SK-N-DZ (cell line): ENCODE measurements at regions not wholly inside any gene's neighbourhood (a gene's known extent, or its start where the extent isn't known, plus 50 kb on each side); places are given as distances from the start of the nearest gene placed in this dataset.
A peak's percentile ranks its signal among the peaks of the same experiment; 100 is the strongest.

ENCODE experiments used
- DNase-seq: peaks from one replicate; pipeline ENCODE4 v3.0.0-alpha.2; 2015; ENCODE audit warnings: low spot score

- DNase-seq = no peak
Measured at GRCh38 chr2:100222844-100223243, 80.5 kb upstream of the AFF3 start.

DNA sequence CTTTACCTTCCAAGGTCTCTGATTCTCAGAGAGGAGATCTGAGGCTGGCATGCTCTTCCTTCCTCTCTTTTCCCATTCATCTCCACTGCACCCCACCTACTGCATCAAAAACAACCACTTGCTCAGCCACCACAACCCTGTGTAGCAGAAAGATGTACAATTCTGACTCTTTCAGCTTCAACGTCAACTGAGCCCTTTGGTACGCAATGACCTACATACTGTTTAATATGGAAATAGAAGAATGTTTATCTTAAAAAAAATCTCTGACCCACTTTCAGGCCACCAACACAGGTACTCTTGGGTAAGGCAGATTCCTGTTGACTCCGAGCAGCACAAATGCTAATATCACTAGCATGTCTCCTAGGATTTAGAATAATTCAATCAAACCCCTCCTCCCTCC, 76.2 kb upstream of the AFF3 start:
- no peak for DNase-seq

DNA sequence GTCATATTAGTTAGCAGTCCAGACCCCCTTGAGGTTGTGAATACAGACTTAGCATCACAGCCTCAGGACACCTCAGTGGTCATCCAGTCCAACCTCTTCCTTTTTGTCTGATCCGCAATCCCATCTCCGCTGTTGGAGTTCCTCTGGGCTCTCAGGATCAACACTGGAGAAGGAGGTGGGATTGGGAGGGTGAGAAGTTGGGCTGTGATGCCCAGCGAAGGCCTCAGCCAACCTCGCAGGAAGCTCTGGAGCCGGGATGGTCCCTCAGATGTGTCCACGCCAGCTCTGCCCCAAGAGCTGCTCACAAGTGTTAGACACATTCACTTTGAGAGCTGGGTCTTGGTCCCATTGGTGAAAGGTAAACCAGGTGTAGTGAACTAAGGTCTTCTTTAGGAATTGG, 74.9 kb upstream of the AFF3 start:
- no peak for DNase-seq

DNA sequence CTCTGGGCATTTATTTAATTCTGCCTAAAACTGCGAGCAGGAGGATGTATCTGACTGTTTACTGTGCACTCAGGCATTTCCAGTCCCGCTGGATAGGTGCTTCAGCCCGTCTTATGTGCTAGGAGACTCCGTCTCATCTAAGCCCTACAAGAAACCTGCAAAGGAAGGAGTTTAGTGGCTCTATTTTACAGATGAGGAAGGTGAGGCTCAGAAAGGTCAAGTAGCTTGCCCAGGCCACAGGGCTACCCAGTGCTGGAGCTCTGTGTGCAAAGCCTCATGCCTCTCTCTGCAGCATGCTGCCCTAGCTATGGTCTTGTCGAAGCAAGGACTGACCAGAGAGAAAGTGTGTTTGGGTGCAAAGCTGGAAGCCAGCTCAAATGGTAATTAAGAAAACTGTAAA, 73.6 kb upstream of the AFF3 start:
- no peak for DNase-seq

DNA sequence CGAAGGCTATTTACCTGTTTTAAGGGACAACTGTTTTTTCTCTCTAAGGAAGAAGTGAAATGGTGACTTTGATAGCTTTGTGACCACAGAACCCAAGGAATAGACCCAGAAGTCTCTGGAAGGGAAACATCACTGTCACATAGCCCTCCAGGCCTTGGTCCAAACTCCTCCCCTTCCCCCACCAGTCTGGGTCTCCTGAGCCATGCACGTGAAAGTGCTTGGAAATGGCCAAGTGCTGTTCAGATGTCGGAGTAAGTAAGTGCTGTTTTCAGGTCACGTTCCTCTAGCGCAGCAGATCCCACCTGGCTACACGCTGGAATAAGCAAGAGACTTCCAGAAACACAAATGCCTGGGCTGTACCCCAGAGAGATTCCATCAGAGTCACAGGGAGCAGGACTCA, 73.0 kb upstream of the AFF3 start:
- no peak for DNase-seq

GRCh38 chr2:100214265-100214971, 72.0 kb upstream of the AFF3 start:
- no peak for DNase-seq

DNA sequence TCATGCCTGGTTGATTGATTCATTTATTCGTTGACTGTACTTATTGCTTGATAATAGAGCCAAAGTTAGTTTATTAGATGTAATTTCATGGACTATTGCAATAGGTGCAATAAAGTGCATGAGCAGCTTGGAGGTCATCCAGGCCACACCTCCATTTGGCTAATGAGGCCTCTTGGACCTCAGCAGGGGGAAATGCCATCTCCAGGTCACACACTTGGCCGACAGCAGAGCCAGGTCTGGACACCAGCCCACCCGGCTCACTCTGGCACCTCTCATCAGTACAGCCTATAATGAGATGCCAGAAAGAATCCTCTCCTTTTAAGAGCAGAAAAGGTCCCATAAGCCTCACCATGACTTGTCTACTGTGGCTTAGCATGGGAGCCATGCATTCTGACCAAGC, 71.2 kb upstream of the AFF3 start:
- DNase-seq = no peak

DNA sequence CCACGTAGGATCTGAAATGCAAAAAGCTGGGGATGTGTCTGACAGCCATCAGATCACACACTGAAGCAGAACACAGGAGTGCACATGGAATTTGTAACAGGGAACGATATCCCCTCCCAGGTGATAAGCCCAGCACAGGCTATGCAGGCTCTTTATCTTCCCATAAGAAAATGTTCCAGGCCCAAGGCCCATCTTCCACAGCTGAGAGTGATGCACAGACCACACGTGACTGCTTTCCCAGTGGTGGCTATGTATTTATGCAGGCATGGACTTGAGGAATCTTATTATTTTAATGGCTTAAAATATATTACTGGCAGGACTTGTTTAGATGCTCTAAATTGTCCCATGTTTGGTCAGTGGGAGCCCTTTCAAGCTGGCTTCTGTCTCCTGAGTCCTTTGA, 70.5 kb upstream of the AFF3 start:
- no peak for DNase-seq

GRCh38 chr2:100211521-100211920, 69.1 kb upstream of the AFF3 start:
- DNase-seq = no peak

GRCh38 chr2:100208141-100208770, 65.9 kb upstream of the AFF3 start:
- peak; percentile 84 for DNase-seq

DNA sequence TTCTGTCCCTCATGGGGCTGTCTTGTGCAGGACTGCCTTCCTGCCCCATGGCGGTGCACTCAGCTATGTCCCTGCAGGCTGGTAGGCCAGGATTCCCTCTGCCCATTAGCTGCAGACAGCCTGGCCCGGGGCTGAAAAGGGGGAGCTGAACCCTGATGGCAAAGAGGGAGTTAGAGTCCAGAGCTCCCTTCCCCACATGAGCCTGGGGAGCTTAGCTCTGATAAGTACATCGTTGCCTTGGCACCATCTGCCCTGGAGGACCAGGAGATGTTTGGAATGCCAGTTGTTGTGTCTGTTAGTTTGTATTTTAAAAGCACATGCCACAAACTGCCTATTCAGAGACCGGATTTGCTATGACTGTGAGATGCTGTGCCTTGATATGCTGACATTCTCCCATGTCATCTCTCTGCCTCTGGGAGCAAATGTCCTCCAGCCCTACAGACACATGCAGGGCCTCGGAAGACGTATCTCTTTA, 65.1 kb upstream of the AFF3 start:
- DNase-seq = peak; percentile 69

DNA sequence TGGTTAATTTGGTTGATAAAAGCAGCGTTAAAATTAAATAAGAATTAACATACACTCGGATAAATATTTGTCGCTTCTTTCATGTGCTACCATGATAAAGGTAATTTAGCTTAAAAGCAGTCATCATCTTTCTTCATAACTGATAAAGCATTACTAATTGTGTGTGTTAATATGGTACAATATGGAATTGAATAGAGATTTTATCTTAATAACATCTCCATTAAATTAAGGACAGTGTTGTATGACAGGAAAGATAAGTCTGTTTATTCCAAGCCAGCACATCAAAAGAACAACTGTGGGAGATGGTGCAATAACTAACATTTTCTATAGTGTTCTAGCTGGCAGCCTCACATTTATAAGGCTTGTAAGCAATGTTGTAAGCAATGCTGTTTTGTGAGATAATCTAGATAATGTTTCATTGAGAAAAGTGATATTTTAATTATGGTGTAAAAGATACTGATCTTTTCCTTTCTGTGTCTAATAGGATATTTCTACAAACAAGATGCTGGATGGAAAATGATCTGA, 64.4 kb upstream of the AFF3 start:
- no peak for DNase-seq

DNA sequence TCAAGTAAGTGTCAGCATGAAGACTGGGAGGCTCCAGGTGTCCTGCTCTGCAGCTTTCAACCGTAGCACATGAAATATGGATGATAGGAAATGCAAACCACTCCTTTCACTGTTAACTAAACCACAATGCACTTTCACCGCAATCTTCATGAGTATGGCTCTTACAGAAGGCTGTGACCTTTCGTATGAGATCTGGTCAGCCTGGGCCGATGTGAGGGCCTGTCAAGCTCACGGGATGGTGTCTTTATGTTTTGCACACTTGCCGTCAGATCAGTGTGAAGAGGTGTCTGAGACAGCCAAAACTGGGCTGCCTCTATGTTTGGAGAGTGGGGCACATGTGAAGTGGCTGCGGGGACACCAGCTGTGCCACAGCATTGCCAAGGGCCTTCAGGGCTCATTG, 62.8 kb upstream of the AFF3 start:
- DNase-seq = no peak

DNA sequence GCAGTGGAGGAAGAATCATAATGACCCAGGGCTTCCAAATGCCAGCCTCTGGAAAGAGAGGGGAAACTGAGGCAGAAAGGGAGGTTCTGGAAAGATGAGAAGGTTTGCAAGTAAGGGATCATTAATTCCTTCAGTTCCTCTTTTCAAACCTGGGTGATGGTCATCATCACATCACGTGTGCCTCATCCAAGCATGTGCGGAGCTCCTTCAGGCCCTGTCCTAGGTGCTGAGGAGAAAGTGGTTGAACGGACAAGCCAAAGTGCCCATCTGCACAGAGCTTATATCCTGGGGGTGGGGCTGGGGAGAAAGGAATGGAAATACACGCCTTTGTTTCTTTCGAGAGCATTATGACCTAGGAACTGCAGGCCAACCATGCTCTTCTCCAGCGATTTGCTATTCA, 60.2 kb upstream of the AFF3 start:
- DNase-seq = no peak

- no peak for DNase-seq
Measured at GRCh38 chr2:100200985-100201384, 58.6 kb upstream of the AFF3 start.

GRCh38 chr2:100199421-100199820, 57.0 kb upstream of the AFF3 start:
- no peak for DNase-seq

DNA sequence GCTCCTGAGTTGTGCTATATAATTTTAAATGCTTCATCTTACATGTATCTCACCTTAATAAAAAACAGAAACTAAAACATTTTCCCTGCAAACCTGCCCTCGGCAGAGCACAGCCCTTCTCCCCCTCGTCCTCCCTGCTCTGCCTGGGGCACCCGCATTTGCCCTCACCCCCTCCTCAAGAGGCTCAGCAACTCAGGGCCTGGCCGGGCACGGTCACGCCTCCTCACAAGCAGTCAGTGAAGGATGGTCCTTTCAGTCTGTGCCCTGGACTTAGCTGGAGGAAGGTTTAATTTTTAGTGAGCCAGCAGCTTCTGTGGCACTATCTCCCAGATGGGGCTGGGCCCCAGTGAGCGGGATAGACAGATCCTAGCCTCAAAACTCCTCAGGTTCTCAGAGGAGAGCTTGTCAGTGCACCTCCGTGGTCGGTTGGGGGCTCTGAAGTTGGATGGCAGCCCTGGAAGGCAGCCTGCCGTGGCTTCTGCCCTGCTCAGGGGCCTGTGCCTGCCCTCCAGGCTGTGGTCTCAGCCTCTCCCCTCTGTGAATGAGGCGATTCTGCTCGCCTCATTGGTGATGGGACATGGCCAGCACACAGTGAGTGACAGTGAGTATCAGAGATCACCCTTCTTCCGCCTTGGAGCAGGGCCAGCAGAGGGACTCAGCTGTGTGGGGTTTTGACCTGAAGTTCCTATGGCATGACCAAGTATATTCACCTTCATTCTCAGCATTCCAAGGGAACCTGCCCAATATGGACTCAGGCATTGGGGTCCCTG, 56.3 kb upstream of the AFF3 start:
- DNase-seq = no peak

GRCh38 chr2:100197631-100198153, 55.3 kb upstream of the AFF3 start:
- peak; percentile 87 for DNase-seq

DNA sequence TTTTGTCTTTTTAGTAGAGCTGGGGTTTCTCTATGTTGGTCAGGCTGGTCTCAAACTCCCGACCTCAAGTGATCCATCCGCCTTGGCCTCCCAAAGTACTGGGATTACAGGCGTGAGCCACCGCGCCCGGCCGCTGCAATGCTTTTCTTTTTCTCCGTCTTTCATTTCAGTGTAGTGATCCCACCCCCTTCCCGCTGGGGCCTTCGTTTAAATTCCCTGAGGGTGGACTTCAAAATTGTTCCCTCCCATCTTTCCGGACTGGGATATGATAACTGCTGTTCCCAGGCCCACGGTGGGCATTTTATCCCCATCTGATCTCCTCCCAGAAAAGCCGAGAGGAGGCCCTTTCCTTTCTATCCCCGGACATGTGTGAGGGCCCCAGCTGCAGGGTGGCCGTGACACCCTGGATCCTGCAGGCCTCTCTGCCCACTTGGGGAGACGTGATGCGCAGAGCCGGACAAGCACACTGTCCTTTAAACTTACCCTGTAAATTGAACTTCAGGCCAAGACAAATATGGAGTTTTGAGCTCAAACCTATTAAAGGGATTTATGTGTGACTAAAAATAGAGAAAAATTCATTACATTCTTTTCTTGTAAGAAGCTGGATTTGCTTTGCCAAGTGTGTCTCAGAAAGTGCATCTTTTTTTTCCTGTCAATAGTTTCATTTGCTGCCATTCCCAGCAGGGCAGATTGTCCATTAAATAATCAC, 54.5 kb upstream of the AFF3 start:
- DNase-seq = no peak

DNA sequence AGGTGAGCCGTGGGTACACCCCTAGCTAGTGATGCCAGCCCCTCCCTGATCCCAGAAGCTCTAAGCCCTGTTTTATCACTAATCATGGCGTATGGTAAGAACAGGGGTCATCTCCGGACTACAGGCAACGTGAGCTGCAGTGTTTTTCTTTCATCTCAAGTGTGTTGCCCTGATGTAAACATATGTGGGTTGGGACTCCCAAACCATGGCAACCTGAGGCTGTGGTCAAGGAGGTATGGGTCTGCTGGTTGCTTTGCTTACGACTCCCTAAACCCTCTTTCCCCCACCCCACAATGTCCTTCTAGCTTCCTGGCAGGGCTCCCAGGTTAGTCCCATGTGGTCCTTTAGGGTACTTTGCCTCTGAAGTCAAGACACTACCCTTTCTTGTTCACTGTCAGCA, 53.6 kb upstream of the AFF3 start:
- no peak for DNase-seq

GRCh38 chr2:100194951-100195350, 52.6 kb upstream of the AFF3 start:
- no peak for DNase-seq

GRCh38 chr2:100193291-100193710, 50.9 kb upstream of the AFF3 start:
- no peak for DNase-seq
